NCI-H345 treated with DMSO at 0.1 percent for 48 hours (cell line): ENCODE measurements at regions not wholly inside any gene's neighbourhood (a gene's known extent, or its start where the extent isn't known, plus 50 kb on each side); places are given as distances from the start of the nearest gene placed in this dataset.

Experiments
- DNase-seq: peaks from one replicate; lab custom pipeline; 2025; ENCODE audit not compliant: unreplicated experiment; lab: John Stamatoyannopoulos, UW

- DNase-seq: no peak
Observed at GRCh38 chr7:155882596-155882995, 70.3 kb upstream of the SHH start.

DNA sequence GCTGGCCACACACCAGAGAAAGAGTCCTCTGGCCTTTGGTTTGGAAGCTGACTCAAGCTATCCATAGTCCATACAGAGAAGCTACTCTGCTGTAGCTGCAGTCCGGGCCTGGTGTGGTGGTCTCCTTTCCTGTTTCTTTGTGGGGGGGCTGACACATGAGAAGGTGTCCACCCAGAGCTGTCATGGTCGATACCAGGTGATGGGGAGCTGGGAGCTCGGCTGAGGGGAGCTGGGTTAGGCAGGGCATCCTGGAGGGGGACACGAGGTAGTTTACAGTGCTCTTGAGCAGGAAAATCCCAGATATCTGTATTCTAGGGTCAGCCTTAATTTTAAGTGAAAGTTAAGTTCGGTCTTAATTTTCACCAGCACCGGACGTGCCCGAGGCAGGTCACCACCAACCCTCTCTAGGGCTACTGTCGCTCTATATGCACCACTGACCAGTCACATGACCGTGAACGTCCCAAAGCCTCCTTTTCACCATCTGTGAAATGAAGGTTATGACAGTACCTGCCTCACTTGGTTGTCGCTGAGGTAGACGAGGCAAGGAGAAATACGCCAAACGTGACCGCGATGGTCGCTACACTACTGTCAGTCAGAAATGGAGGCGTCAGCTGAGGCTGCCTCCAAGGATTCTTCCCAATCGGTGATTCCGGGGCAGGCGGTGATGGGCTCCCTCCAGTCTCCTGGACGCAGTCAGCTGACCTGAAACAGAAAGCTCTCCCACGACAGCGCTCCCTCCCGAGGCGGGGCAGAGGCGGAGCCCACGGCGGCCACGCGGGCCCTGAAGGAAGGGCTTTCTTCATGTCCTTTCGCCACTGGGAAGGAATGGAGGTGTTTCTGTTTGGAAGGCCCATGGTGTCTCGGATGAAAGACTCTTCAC lies 69.4 kb upstream of the SHH start:
- DNase-seq: no peak

DNA sequence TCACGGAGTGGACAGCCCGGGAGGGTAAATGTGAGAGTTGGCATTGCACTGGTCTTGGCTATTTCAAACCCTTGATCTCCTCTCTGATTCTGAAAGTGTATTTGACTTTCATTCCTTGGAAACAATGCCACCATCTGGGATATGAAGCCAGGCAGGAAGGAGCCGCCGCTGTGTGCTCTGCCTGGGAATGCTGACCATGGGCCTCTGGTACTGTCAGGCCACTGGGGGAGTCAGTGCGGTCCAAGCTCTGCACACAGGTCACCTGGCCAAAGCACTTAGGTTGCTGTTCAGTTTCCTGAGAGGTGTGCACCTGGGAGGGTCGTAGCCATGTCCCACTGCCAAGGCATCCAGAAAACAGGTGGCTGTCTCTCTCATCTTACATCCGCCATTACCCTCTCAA lies 68.5 kb upstream of the SHH start:
- no peak for DNase-seq

DNA sequence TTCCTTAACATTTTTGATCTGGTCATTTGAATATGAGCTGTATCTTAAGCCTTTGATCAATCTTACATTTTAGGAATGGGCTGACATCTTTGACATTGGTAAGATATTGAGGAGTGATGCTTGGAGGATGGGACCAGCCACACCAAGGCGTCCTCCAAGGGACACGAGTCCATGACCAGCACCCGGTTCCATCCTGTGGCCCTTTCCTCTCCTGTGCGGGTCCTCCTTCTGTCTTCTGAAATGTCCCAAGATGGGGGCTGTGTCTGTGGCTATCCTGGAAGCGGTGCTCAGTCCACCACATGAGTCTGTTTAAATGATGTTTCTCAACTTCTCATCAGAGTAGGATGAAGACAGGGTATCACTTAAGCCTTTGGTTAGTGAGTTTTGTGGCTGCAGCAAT lies 67.3 kb upstream of the SHH start:
- DNase-seq: no peak

DNA sequence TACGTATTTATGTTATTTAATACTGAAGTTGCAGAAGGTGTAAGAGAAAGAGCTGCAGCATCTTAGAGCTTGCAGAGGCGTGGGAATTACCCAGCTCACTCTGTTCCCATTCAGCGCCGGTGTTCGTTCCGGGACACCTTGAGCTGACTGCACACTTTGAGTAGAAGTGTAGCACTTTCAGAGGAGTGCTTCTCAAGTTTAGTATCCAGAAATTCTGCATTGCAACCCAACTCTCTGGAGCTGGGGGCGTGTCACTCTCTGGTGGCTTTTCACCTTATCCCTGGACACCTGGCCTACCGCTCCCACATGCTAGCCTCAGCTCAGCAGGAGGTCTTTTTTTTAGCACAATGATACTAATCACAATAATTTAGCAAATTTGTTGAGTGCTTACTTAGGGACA lies 66.4 kb upstream of the SHH start:
- DNase-seq: no peak

GRCh38 chr7:155878250-155878649 lies 66.0 kb upstream of the SHH start:
- no peak for DNase-seq

DNA sequence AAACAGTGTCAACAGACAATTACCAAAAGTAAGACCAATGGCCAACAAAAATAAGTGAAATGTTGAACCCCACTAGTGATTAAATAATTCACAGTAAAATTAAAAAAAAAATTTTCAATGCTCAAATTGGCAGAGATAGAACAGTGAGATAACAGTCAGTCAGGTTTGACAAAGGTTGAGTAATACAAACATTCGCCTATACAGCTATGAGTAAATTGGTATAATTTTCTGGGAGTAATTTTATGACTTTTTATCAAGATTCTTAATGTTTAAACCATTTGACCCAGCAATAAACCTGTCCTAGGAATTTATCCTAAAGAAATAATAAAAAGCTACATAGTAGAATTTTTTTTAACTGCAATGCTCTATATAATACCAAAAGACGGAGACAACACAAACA lies 64.9 kb upstream of the SHH start:
- no peak for DNase-seq

- DNase-seq: no peak
Observed at GRCh38 chr7:155874411-155874810, 62.1 kb upstream of the SHH start.

- DNase-seq: no peak
Observed at GRCh38 chr7:155874010-155874409, 61.7 kb upstream of the SHH start.

- no peak for DNase-seq
Observed at GRCh38 chr7:155872678-155873369, 60.6 kb upstream of the SHH start.

GRCh38 chr7:155871211-155871610 lies 58.9 kb upstream of the SHH start:
- DNase-seq: no peak

GRCh38 chr7:155870334-155871180 lies 58.3 kb upstream of the SHH start:
- DNase-seq: no peak

DNA sequence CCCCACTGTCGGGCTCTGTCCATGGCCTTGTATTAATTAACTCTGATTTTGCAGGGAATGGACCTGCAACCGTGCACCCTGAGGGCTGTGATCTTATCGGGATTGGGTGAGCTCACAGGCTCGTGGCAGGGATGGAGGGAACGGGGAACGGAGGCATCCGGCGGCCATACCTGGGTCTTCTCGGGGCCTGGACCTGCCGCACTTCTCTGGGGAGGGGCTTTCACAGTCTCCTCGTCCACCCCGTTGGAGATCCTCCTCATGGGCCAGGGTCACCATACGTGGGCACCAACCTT lies 57.5 kb upstream of the SHH start:
- DNase-seq: no peak

GRCh38 chr7:155868955-155869783 lies 56.9 kb upstream of the SHH start:
- DNase-seq: no peak

- no peak for DNase-seq
Observed at GRCh38 chr7:155867734-155868400, 55.6 kb upstream of the SHH start.

DNA sequence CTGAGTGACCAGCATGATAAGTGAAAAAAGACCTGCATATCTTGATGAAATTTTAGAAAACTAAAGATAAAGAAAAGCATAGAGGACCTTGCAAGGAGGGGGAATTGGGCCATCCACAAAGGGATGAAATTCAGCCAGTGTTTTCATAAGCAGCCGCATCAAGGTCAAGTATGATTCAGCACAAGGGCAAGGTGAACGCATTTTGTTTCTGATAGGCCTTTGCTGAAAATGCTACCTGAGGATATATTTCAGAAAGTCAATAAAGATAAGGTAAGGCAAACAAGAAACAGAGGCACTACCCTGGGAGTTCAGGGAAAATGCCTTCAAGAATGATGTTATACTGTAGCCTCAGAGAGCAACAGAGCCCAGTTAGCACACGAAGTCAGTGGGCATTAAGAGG lies 55.0 kb upstream of the SHH start:
- DNase-seq: no peak

DNA sequence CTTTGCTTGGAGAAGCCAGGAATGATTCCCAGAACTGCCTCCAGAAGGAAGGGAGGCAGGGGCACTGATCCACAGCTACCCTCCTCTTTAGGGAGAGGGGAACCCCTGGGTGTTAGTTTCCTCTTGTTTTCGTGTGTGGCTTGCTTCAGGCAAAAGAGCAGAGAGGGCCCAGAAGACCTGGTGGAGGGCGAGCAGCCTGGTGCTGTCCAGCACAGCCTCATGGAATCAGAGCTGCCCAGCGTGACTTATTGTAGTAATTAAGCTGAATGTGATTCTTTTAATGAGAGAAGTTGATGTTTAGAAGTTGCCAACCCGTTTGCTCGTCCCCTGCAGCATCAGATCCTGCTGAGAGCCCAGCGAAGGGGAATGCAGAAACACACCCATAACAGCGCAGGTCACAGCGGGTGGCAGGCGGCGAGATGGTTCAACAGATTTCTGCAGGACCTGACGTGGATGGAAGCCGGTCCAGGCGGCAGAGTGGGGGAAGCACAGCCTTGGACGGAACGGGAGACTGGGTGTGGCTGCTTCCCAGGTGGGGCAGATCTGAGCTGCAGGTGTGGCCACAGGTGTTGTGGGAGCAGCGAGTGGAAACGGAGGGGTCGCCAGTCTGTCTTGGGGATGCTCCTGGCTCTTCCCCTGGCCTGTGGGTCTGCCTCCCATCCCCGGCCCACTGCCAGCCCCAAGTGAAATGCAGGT lies 53.7 kb upstream of the SHH start:
- DNase-seq: no peak

- no peak for DNase-seq
Observed at GRCh38 chr7:155864991-155865690, 52.9 kb upstream of the SHH start.

GRCh38 chr7:155864271-155864985 lies 52.2 kb upstream of the SHH start:
- no peak for DNase-seq
